ENCODE measurements at regions not wholly inside any gene's neighbourhood (a gene's known extent, or its start where the extent isn't known, plus 50 kb on each side); places are given as distances from the start of the nearest gene placed in this dataset.

GRCh38 chr18:37724206-37724605 lies 158.6 kb upstream of the CELF4 start:
- Histone ChIP-seq H3K18ac (ENCODE audit: extremely low read depth, low read length) (no peak overlapping the region), H4K5ac (ENCODE audit: insufficient read length, low read depth, low read length) (no peak overlapping the region), H3K56ac (replicated peaks; ENCODE audit: insufficient read length, low read depth, low read length) (no peak overlapping the region), H4K20me1 (replicated peaks in 1 of 2; ENCODE audit: control insufficient read depth in 1 of 2, insufficient read depth in 2 of 2, low read length in 2 of 2) (no peaks in the 10 kb centered on the region), H2BK20ac (ENCODE audit: low read length) (no peak overlapping the region), H3K14ac (ENCODE audit: insufficient read length) (no peak overlapping the region), H3K4me1 (replicated peaks in 1 of 4; ENCODE audit: control insufficient read depth in 3 of 4, insufficient read depth in 4 of 4, low read length in 3 of 4) (no peaks in the 10 kb centered on the region), H3K9me3 (ENCODE audit: insufficient read depth in 2 of 2, low read depth in 1 of 2, low read length in 1 of 2) (no peaks in the 10 kb centered on the region), H3K79me1 (ENCODE audit: low read depth, low read length) (no peaks in the 10 kb centered on the region), H2BK15ac (ENCODE audit: low read length) (no peak overlapping the region), H3K27me3 (replicated peaks in 1 of 4; ENCODE audit: control insufficient read depth in 3 of 4, extremely low read depth in 1 of 4, insufficient read depth in 3 of 4, low read length in 3 of 4) (no peaks in the 10 kb centered on the region; a peak in 1 of 7 replicates), H2AK5ac (ENCODE audit: low read depth, low read length) (no peak overlapping the region), H3K27ac (ENCODE audit: low read depth, low read length) (no peak overlapping the region), H3K23me2 (ENCODE audit: low read depth, low read length) (no peaks in the 10 kb centered on the region), H2BK120ac (replicated peaks; ENCODE audit: low read depth, low read length) (no peak overlapping the region), H2BK5ac (ENCODE audit: low read depth, low read length) (no peak overlapping the region), H3K4me3 (ENCODE audit: extremely low read depth in 1 of 4, insufficient read depth in 2 of 4, low read depth in 3 of 4, low read length in 4 of 4) (no peak overlapping the region), H3K79me2 (ENCODE audit: control insufficient read depth in 1 of 2, insufficient read depth in 2 of 2, low read length in 2 of 2) (no peaks in the 10 kb centered on the region), H4K91ac (replicated peaks; ENCODE audit: insufficient read length, low read length) (no peak overlapping the region), H3K36me3 (ENCODE audit: control insufficient read depth in 2 of 4, insufficient read depth in 4 of 4, low read length in 3 of 4) (no peaks in the 10 kb centered on the region), H3K4ac (replicated peaks; ENCODE audit: insufficient read length, low read depth, low read length) (no peak overlapping the region), H3K23ac (ENCODE audit: insufficient read length) (no peak overlapping the region), H2AFZ (ENCODE audit: low read length) (no peak overlapping the region), H3K4me2 (ENCODE audit: insufficient read depth in 1 of 2, low read depth in 2 of 2, low read length in 2 of 2) (no peak overlapping the region), H3K9ac (replicated peaks in 1 of 4; ENCODE audit: extremely low read depth in 1 of 4, low read depth in 3 of 4, low read length in 3 of 4) (no peak overlapping the region), H4K8ac (ENCODE audit: extremely low read depth, insufficient read depth, low read length) (no peak overlapping the region), H2BK12ac (ENCODE audit: low read depth, low read length) (no peak overlapping the region)
- WGBS, 2 experiments (ENCODE audit: extremely low coverage in 1 of 2, insufficient coverage in 1 of 2, insufficient read length in 1 of 2, insufficient replicate concordance in 2 of 2, low coverage in 1 of 2, low lambda C conversion rate in 2 of 2, missing lambda C conversion rate in 1 of 2) = 92% methylated on average over 4 of the region's 4 CpGs; no CpG with 5 or more reads in 1 of the 2 experiments
- FAIRE-seq = no peak
- TF ChIP-seq PHF8 (conservative IDR thresholded peaks at IDR 0.05; ENCODE audit: low read depth, low read length) = no peak
- ChIA-PET CTCF (ENCODE audit: partially characterized antibody) (interaction anchor here (1.1 kb wide), 1 partner anchor 10 kb away, joined by 4 read pairs; no protein-coding TSS in a partner anchor), POLR2A (ENCODE audit: partially characterized antibody) (no interaction called here)
- DNase-seq (ENCODE audit: low read depth in 1 of 2, low spot score in 2 of 2) = no peak

All from H1 (cell line).